H1 (cell line): ENCODE measurements at regions not wholly inside any gene's neighbourhood (a gene's known extent, or its start where the extent isn't known, plus 50 kb on each side); places are given as distances from the start of the nearest gene placed in this dataset.

ENCODE experiments used
- CTCF ChIA-PET: fragments of 300-600 bp; sonication (Branson Sonifier 250); formaldehyde crosslinking; loops from one replicate; lab custom pipeline; 2021; ENCODE audit not compliant: partially characterized antibody; lab: Charles Lee
- POLR2A ChIA-PET: fragments of 300-600 bp; sonication (Branson Sonifier 250); formaldehyde crosslinking; loops from one replicate; lab custom pipeline; 2021; ENCODE audit warnings: inconsistent platforms; ENCODE audit not compliant: partially characterized antibody; lab: Charles Lee
- DNase-seq, 2 experiments: peaks; one replicate each; pipeline versions ENCODE4 v3.0.0 to v3.0.0-alpha.2; 2010 to 2022; ENCODE audit warnings: low spot score in 2 of 2, low read depth in 1 of 2, mixed read lengths in 1 of 2
- FAIRE-seq: peaks from 2 replicates; lab custom pipeline; 2011; peaks lifted over from hg19 to GRCh38; lab: Jason Lieb, UNC
- H2AFZ ChIP-seq: 2 replicates; pipeline ENCODE4 v1.8.1; 2012; ENCODE audit warnings: low read length, inconsistent platforms
- H2AK5ac ChIP-seq: 2 replicates; pipeline ENCODE4 v1.6.1; 2013; ENCODE audit warnings: low read depth, low read length
- H2BK120ac ChIP-seq: replicated peaks from 2 replicates; pipeline ENCODE3; 2013; ENCODE audit warnings: low read depth, low read length, inconsistent platforms
- H2BK12ac ChIP-seq: 2 replicates; pipeline ENCODE4 v1.6.1; 2013; ENCODE audit warnings: low read depth, low read length
- H2BK15ac ChIP-seq: 2 replicates; pipeline ENCODE4 v1.6.1; 2013; ENCODE audit warnings: low read length
- H2BK20ac ChIP-seq: 2 replicates; pipeline ENCODE4 v1.6.1; 2013; ENCODE audit warnings: low read length
- H2BK5ac ChIP-seq: 2 replicates; pipeline ENCODE4 v1.6.1; 2013; ENCODE audit warnings: low read depth, low read length
- H3K14ac ChIP-seq: 2 replicates; pipeline ENCODE4 v1.6.1; 2013; ENCODE audit warnings: inconsistent platforms; ENCODE audit not compliant: insufficient read length
- H3K18ac ChIP-seq: 2 replicates; pipeline ENCODE4 v1.6.1; 2013; ENCODE audit warnings: low read length; ENCODE audit errors: extremely low read depth
- H3K23ac ChIP-seq: 2 replicates; pipeline ENCODE4 v1.6.1; 2013; ENCODE audit warnings: inconsistent platforms; ENCODE audit not compliant: insufficient read length
- H3K23me2 ChIP-seq: 2 replicates; pipeline ENCODE4 v1.6.1; 2013; ENCODE audit warnings: low read depth, low read length
- H3K27ac ChIP-seq: 2 replicates; pipeline ENCODE4 v1.6.1; 2011; ENCODE audit warnings: low read depth, low read length, inconsistent platforms
- H3K27me3 ChIP-seq, 4 experiments: replicated peaks in 1 of 4; 1 replicate in 1 of 4; 2 replicates in 3 of 4; pipeline versions ENCODE4 v1.6.1 to v1.8.1; 2011 to 2013; ENCODE audit warnings: low read length in 3 of 4, mild to moderate bottlenecking in 3 of 4, inconsistent platforms in 2 of 4, mixed read lengths in 2 of 4, moderate library complexity in 1 of 4; ENCODE audit not compliant: control insufficient read depth in 3 of 4, insufficient read depth in 3 of 4; ENCODE audit errors: extremely low read depth in 1 of 4
- H3K36me3 ChIP-seq, 4 experiments: 2 replicates each; pipeline versions ENCODE4 v1.6.1 to v1.8.1; 2011 to 2013; ENCODE audit warnings: mild to moderate bottlenecking in 4 of 4, low read length in 3 of 4, moderate library complexity in 2 of 4, control low read depth in 1 of 4, inconsistent platforms in 1 of 4; ENCODE audit not compliant: insufficient read depth in 4 of 4, control insufficient read depth in 2 of 4
- H3K4ac ChIP-seq: replicated peaks from 2 replicates; pipeline ENCODE3; 2013; ENCODE audit warnings: low read length, low read depth, mixed read lengths, inconsistent platforms; ENCODE audit not compliant: insufficient read length
- H3K4me1 ChIP-seq, 4 experiments: replicated peaks in 1 of 4; 1 replicate in 1 of 4; 2 replicates in 3 of 4; pipeline versions ENCODE4 v1.6.1 to v1.8.1; 2011 to 2013; ENCODE audit warnings: low read length in 3 of 4, inconsistent platforms in 2 of 4, mixed read lengths in 1 of 4; ENCODE audit not compliant: insufficient read depth in 4 of 4, control insufficient read depth in 3 of 4
- H3K4me2 ChIP-seq, 2 experiments: 2 replicates each; pipeline versions ENCODE4 v1.6.1 to v1.8.1; 2011 to 2013; ENCODE audit warnings: low read depth in 2 of 2, low read length in 2 of 2, control low read depth in 1 of 2, inconsistent platforms in 1 of 2, mild to moderate bottlenecking in 1 of 2; ENCODE audit not compliant: insufficient read depth in 1 of 2
- H3K4me3 ChIP-seq, 4 experiments: fragments of 200-600, 300-600 bp in 1 of 4; sonication (generic), shearing (Covaris generic), sonication (Bioruptor Twin) in 1 of 4; 2 replicates each; pipeline versions ENCODE4 v1.5.1 to v1.8.1; 2011 to 2016; ENCODE audit warnings: low read length in 4 of 4, low read depth in 3 of 4, control low read depth in 2 of 4, inconsistent platforms in 2 of 4, mild to moderate bottlenecking in 2 of 4, mixed read lengths in 1 of 4, moderate library complexity in 1 of 4; ENCODE audit not compliant: insufficient read depth in 2 of 4; ENCODE audit errors: extremely low read depth in 1 of 4
- H3K56ac ChIP-seq: replicated peaks from 2 replicates; pipeline ENCODE3; 2013; ENCODE audit warnings: low read depth, mild to moderate bottlenecking, mixed read lengths, low read length, inconsistent platforms; ENCODE audit not compliant: insufficient read length
- H3K79me1 ChIP-seq: 2 replicates; pipeline ENCODE4 v1.6.1; 2013; ENCODE audit warnings: low read depth, low read length, control low read depth
- H3K79me2 ChIP-seq, 2 experiments: 2 replicates each; pipeline versions ENCODE4 v1.6.1 to v1.8.1; 2012 to 2013; ENCODE audit warnings: low read length in 2 of 2, mild to moderate bottlenecking in 2 of 2, inconsistent platforms in 1 of 2; ENCODE audit not compliant: insufficient read depth in 2 of 2, control insufficient read depth in 1 of 2
- H3K9ac ChIP-seq, 4 experiments: replicated peaks in 1 of 4; 1 replicate in 1 of 4; 2 replicates in 3 of 4; pipeline versions ENCODE4 v1.6.1 to v1.8.1; 2011 to 2013; ENCODE audit warnings: low read depth in 3 of 4, low read length in 3 of 4, control low read depth in 2 of 4, mild to moderate bottlenecking in 2 of 4, moderate library complexity in 2 of 4, inconsistent platforms in 1 of 4; ENCODE audit errors: extremely low read depth in 1 of 4
- H3K9me3 ChIP-seq, 2 experiments: 2 replicates each; pipeline versions ENCODE4 v1.6.1 to v1.8.1; 2012 to 2013; ENCODE audit warnings: mild to moderate bottlenecking in 2 of 2, moderate library complexity in 2 of 2, control low read depth in 1 of 2, inconsistent platforms in 1 of 2, low read depth in 1 of 2, low read length in 1 of 2, mixed read lengths in 1 of 2; ENCODE audit not compliant: insufficient read depth in 2 of 2
- H4K20me1 ChIP-seq, 2 experiments: replicated peaks in 1 of 2; 2 replicates each; pipeline versions ENCODE3 to v1.8.1; 2011 to 2013; ENCODE audit warnings: inconsistent platforms in 2 of 2, low read length in 2 of 2, mild to moderate bottlenecking in 1 of 2; ENCODE audit not compliant: insufficient read depth in 2 of 2, control insufficient read depth in 1 of 2
- H4K5ac ChIP-seq: 2 replicates; pipeline ENCODE4 v1.6.1; 2013; ENCODE audit warnings: low read length, low read depth, mixed read lengths, inconsistent platforms; ENCODE audit not compliant: insufficient read length
- H4K8ac ChIP-seq: 2 replicates; pipeline ENCODE4 v1.8.0; 2013; ENCODE audit warnings: mild to moderate bottlenecking, moderate library complexity, low read length, inconsistent platforms; ENCODE audit not compliant: insufficient read depth; ENCODE audit errors: extremely low read depth
- H4K91ac ChIP-seq: replicated peaks from 2 replicates; pipeline ENCODE3; 2013; ENCODE audit warnings: low read length, mixed read lengths, inconsistent platforms; ENCODE audit not compliant: insufficient read length
- GTF2F1 ChIP-seq: IDR thresholded peaks from 2 replicates; pipeline ENCODE4 v1.6.1; 2012; ENCODE audit warnings: low read depth, low read length, improper control_type of control experiment, borderline replicate concordance
- HDAC6 ChIP-seq: IDR thresholded peaks from one replicate; pipeline ENCODE4 v1.7.1; 2012; ENCODE audit warnings: low read depth, mild to moderate bottlenecking, inconsistent platforms, low read length, moderate library complexity
- KDM1A ChIP-seq: fragments of 200-600, 300-600 bp; sonication (generic); IDR thresholded peaks from 2 replicates; pipeline ENCODE4 v1.7.1; 2016; ENCODE audit warnings: mild to moderate bottlenecking, low read length, borderline replicate concordance
- MAFK ChIP-seq: IDR thresholded peaks from 2 replicates; pipeline ENCODE4 v1.6.1; 2012; ENCODE audit warnings: low read depth, mild to moderate bottlenecking, improper control_type of control experiment, low read length
- RBBP5 ChIP-seq: IDR thresholded peaks from 2 replicates; pipeline ENCODE4 v1.7.1; 2012; ENCODE audit warnings: low read depth, mild to moderate bottlenecking, inconsistent platforms, low read length, moderate library complexity, borderline replicate concordance
- SRF ChIP-seq: IDR thresholded peaks from 2 replicates; pipeline ENCODE4 v1.6.1; 2011; ENCODE audit warnings: mild to moderate bottlenecking, low read depth, low read length, moderate library complexity
- TCF12 ChIP-seq: IDR thresholded peaks from 2 replicates; pipeline ENCODE4 v1.6.1; 2011; ENCODE audit warnings: low read depth, mild to moderate bottlenecking, low read length
- WGBS, 2 experiments: shearing (Covaris generic) in 1 of 2; methylation state at CpG; one replicate each; pipeline versions ENCODE4 v1.1.6 to v1.1.7; 2013 to 2015; ENCODE audit warnings: low lambda C conversion rate in 2 of 2, mixed read lengths in 2 of 2, inconsistent platforms in 1 of 2, low coverage in 1 of 2, missing lambda C conversion rate in 1 of 2; ENCODE audit not compliant: insufficient replicate concordance in 2 of 2, insufficient coverage in 1 of 2, insufficient read length in 1 of 2; ENCODE audit errors: extremely low coverage in 1 of 2, missing lambda C conversion rate in 1 of 2; 5-methylcytosine and 5-hydroxymethylcytosine counted together

GRCh38 chr10:89069589-89069988, 79.0 kb downstream of the FAS start:
- no peak overlapping the region for H3K4me3 ChIP-seq
- no peaks in the 10 kb centered on the region for H3K23me2 ChIP-seq
- no peaks in the 10 kb centered on the region for H3K79me1 ChIP-seq
- H3K4me1 ChIP-seq, result no peaks in the 10 kb centered on the region; a peak in 1 of 7 replicates
- H2BK5ac ChIP-seq, result no peak overlapping the region
- no peak overlapping the region for H3K18ac ChIP-seq
- ChIA-PET POLR2A (no interaction called here), CTCF (interaction anchor here (1.2 to 1.5 kb wide), 3 partner anchors 11 to 148 kb away, joined by 3 to 6 read pairs (median 4); no protein-coding TSS in a partner anchor)
- H3K14ac ChIP-seq, result no peak overlapping the region
- DNase-seq (no peak), FAIRE-seq (no peak)
- no peaks in the 10 kb centered on the region for H3K79me2 ChIP-seq
- no peak overlapping the region for H3K9ac ChIP-seq
- H2BK12ac ChIP-seq, result no peak overlapping the region
- no peak overlapping the region for H3K4ac ChIP-seq
- 86% methylated on average over 4 of the region's 4 CpGs; no CpG with 5 or more reads in 1 of the 2 experiments for WGBS, 2 experiments
- no peak overlapping the region for H4K91ac ChIP-seq
- H3K56ac ChIP-seq, result no peak overlapping the region
- TF ChIP-seq HDAC6 (no peak), TCF12 (no peak), GTF2F1 (no peak), MAFK (no peak), KDM1A (no peak), SRF (no peak), RBBP5 (no peak)
- H4K20me1 ChIP-seq, result no peaks in the 10 kb centered on the region
- H2AK5ac ChIP-seq, result no peak overlapping the region
- H4K5ac ChIP-seq, result no peak overlapping the region
- H3K9me3 ChIP-seq, result no peaks in the 10 kb centered on the region
- H3K36me3 ChIP-seq, result no peaks in the 10 kb centered on the region
- H3K27ac ChIP-seq, result no peak overlapping the region
- peak overlapping the region; percentile 46; the same call in 1 of the 2 replicates for H2AFZ ChIP-seq
- H4K8ac ChIP-seq, result no peak overlapping the region
- H3K4me2 ChIP-seq, result no peak overlapping the region
- no peak overlapping the region for H2BK15ac ChIP-seq
- no peak overlapping the region for H2BK20ac ChIP-seq
- no peak overlapping the region for H2BK120ac ChIP-seq
- no peaks in the 10 kb centered on the region for H3K27me3 ChIP-seq
- H3K23ac ChIP-seq, result no peak overlapping the region
